GM19467 (cell line): ENCODE measurements at regions not wholly inside any gene's neighbourhood (a gene's known extent, or its start where the extent isn't known, plus 50 kb on each side); places are given as distances from the start of the nearest gene placed in this dataset.

Experiments
- ATAC-seq: cut with Tn5 transposase; IDR thresholded peaks from one replicate; pipeline ENCODE4 v1.9.1; 2021; ENCODE audit warnings: mild to moderate bottlenecking, moderate library complexity; ENCODE audit not compliant: unreplicated experiment

- no peak for ATAC-seq
Measured at GRCh38 chr10:111872591-111872990, 311.0 kb downstream of the GPAM start.

GRCh38 chr10:111873041-111873440 lies 310.5 kb downstream of the GPAM start:
- ATAC-seq, result no peak

- ATAC-seq, result no peak
Measured at GRCh38 chr10:111873621-111874135, 309.9 kb downstream of the GPAM start.

GRCh38 chr10:111874576-111874975 lies 309.0 kb downstream of the GPAM start:
- ATAC-seq, result no peak

- no peak for ATAC-seq
Measured at GRCh38 chr10:111875725-111876124, 307.8 kb downstream of the GPAM start.

- no peak for ATAC-seq
Measured at GRCh38 chr10:111877258-111877657, 306.3 kb downstream of the GPAM start.

GRCh38 chr10:111879969-111880368 lies 303.6 kb downstream of the GPAM start:
- no peak for ATAC-seq

- no peak for ATAC-seq
Measured at GRCh38 chr10:111885046-111885445, 298.5 kb downstream of the GPAM start.

GRCh38 chr10:111885919-111886318 lies 297.6 kb downstream of the GPAM start:
- no peak for ATAC-seq

- no peak for ATAC-seq
Measured at GRCh38 chr10:111887266-111887665, 296.3 kb downstream of the GPAM start.

- ATAC-seq, result no peak
Measured at GRCh38 chr10:111890046-111890445, 293.5 kb downstream of the GPAM start.

GRCh38 chr10:111916011-111916410 lies 267.6 kb downstream of the GPAM start:
- no peak for ATAC-seq

GRCh38 chr10:111921821-111922220 lies 261.7 kb downstream of the GPAM start:
- ATAC-seq, result no peak

- ATAC-seq, result no peak
Measured at GRCh38 chr10:111923032-111923431, 260.5 kb downstream of the GPAM start.

- no peak for ATAC-seq
Measured at GRCh38 chr10:111926286-111926685, 257.3 kb downstream of the GPAM start.

- no peak for ATAC-seq
Measured at GRCh38 chr10:111933937-111934336, 249.6 kb downstream of the GPAM start.

- no peak for ATAC-seq
Measured at GRCh38 chr10:111934931-111935330, 248.6 kb downstream of the GPAM start.

GRCh38 chr10:111936143-111936542 lies 247.4 kb downstream of the GPAM start:
- ATAC-seq, result no peak

GRCh38 chr10:111944331-111944730 lies 239.2 kb downstream of the GPAM start:
- ATAC-seq, result no peak

GRCh38 chr10:111953949-111954348 lies 229.6 kb downstream of the GPAM start:
- ATAC-seq, result no peak

GRCh38 chr10:111954386-111954785 lies 229.2 kb downstream of the GPAM start:
- no peak for ATAC-seq

- ATAC-seq, result no peak
Measured at GRCh38 chr10:111956841-111957240, 226.7 kb downstream of the GPAM start.

GRCh38 chr10:111962951-111963350 lies 220.6 kb downstream of the GPAM start:
- ATAC-seq, result no peak

- ATAC-seq, result no peak
Measured at GRCh38 chr10:111967116-111967515, 216.4 kb downstream of the GPAM start.
